ENCODE measurements at regions not wholly inside any gene's neighbourhood (a gene's known extent, or its start where the extent isn't known, plus 50 kb on each side); places are given as distances from the start of the nearest gene placed in this dataset.

- no peaks in the 10 kb centered on the region for H4K20me1 ChIP-seq (replicated peaks; ENCODE audit: control insufficient read depth, extremely low read depth, insufficient read depth, low read length)
- no peak overlapping the region for H3K9ac ChIP-seq (replicated peaks; ENCODE audit: extremely low read depth, insufficient read depth, low read length)
- DNase-seq (ENCODE audit: low read depth, low spot score) (no peak), FAIRE-seq (no peak)
- POLR2A ChIA-PET = no interaction called here
- H3K27ac ChIP-seq (ENCODE audit: insufficient read depth, low read depth, low read length) = no peak overlapping the region
- dilution Hi-C loops (cut with MboI; ENCODE audit: extremely low pct_ligation_motif_present, low sequenced_read_pairs) (no loop called here), intact Hi-C loops (cut with micrococcal nuclease) (no loop called here)
- no peaks in the 10 kb centered on the region for H3K9me1 ChIP-seq (replicated peaks; ENCODE audit: control insufficient read depth, extremely low read depth, insufficient read depth, low read length)
- no TSS peak for BruUV-seq (replicated peaks)
- H3K36me3 ChIP-seq (ENCODE audit: control insufficient read depth in 2 of 2, extremely low read depth in 1 of 2, insufficient read depth in 2 of 2, low read length in 2 of 2) = no peaks in the 10 kb centered on the region
- H3K27me3 ChIP-seq (ENCODE audit: control insufficient read depth in 2 of 2, insufficient read depth in 2 of 2, low read length in 2 of 2) = no peaks in the 10 kb centered on the region
- TF ChIP-seq CTCF (IDR thresholded peaks at IDR 0.05; ENCODE audit: extremely low read depth in 1 of 2, insufficient read depth in 1 of 2, low read depth in 1 of 2, low read length in 2 of 2) (no peak), MYC (IDR thresholded peaks at IDR 0.05; ENCODE audit: low read depth, low read length) (no peak), JUN (IDR thresholded peaks at IDR 0.05; ENCODE audit: borderline replicate concordance, insufficient read depth, insufficient read length, low read depth) (no peak), FOS (IDR thresholded peaks at IDR 0.05; ENCODE audit: borderline replicate concordance, insufficient read depth, low read length) (no peak), POLR2A (IDR thresholded peaks at IDR 0.05; ENCODE audit: low read depth, low read length) (no peak), EZH2 (IDR thresholded peaks at IDR 0.05; ENCODE audit: borderline replicate concordance, low read depth, low read length, severe bottlenecking) (no peak), GATA2 (IDR thresholded peaks at IDR 0.05; ENCODE audit: insufficient read depth, insufficient read length, low read depth, low read length) (no peak), POLR2AphosphoS5 (IDR thresholded peaks at IDR 0.05; ENCODE audit: insufficient read depth, low read depth, low read length) (no peak)
- TF ChIP-seq, protein P1, sequence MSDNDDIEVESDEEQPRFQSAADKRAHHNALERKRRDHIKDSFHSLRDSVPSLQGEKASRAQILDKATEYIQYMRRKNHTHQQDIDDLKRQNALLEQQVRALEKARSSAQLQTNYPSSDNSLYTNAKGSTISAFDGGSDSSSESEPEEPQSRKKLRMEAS (IDR thresholded peaks at IDR 0.05; ENCODE audit: insufficient read depth, insufficient read length) = no peak
- no peak overlapping the region for H3K4me2 ChIP-seq (ENCODE audit: insufficient read depth, low read length)
- no peak overlapping the region for H2AFZ ChIP-seq (ENCODE audit: low read depth, low read length)
- no peaks in the 10 kb centered on the region for H3K4me1 ChIP-seq (ENCODE audit: control insufficient read depth, extremely low read depth, insufficient read depth, low read length)
- CTCF ChIA-PET = interaction anchor here (1.3 kb wide), 1 partner anchor 11 kb away, joined by 4 read pairs; no protein-coding TSS in a partner anchor
- no peak overlapping the region for H3K4me3 ChIP-seq (replicated peaks in 1 of 3; ENCODE audit: insufficient read depth in 1 of 3, low read depth in 1 of 3, low read length in 3 of 3)
- no peaks in the 10 kb centered on the region for H3K79me2 ChIP-seq (ENCODE audit: control insufficient read depth, insufficient read depth, low read length)
- H3K9me3 ChIP-seq (replicated peaks; ENCODE audit: control insufficient read depth, insufficient read depth, low read length) = no peaks in the 10 kb centered on the region
Observed at GRCh38 chr2:9082158-9082557, 78.7 kb upstream of the MBOAT2 start.
